GM21825 (cell line): ENCODE measurements at regions not wholly inside any gene's neighbourhood (a gene's known extent, or its start where the extent isn't known, plus 50 kb on each side); places are given as distances from the start of the nearest gene placed in this dataset.

Experiments
- ATAC-seq: cut with Tn5 transposase; IDR thresholded peaks from one replicate; pipeline ENCODE4 v1.9.1; 2021; ENCODE audit warnings: mild to moderate bottlenecking, moderate library complexity; ENCODE audit not compliant: unreplicated experiment

GRCh38 chr12:90064852-90065801 lies 356.5 kb upstream of the ATP2B1 start:
- ATAC-seq, result no peak

GRCh38 chr12:90062799-90063198 lies 354.2 kb upstream of the ATP2B1 start:
- ATAC-seq, result no peak

GRCh38 chr12:90061809-90062208 lies 353.2 kb upstream of the ATP2B1 start:
- ATAC-seq, result no peak

GRCh38 chr12:90060031-90060430 lies 351.4 kb upstream of the ATP2B1 start:
- ATAC-seq, result no peak

GRCh38 chr12:90058704-90059103 lies 350.1 kb upstream of the ATP2B1 start:
- no peak for ATAC-seq

GRCh38 chr12:90055071-90055470 lies 346.4 kb upstream of the ATP2B1 start:
- no peak for ATAC-seq

- no peak for ATAC-seq
Measured at GRCh38 chr12:90048918-90049317, 340.3 kb upstream of the ATP2B1 start.

GRCh38 chr12:90045559-90045958 lies 336.9 kb upstream of the ATP2B1 start:
- no peak for ATAC-seq

GRCh38 chr12:90044069-90044468 lies 335.4 kb upstream of the ATP2B1 start:
- no peak for ATAC-seq

- no peak for ATAC-seq
Measured at GRCh38 chr12:90042920-90043641, 334.4 kb upstream of the ATP2B1 start.

- no peak for ATAC-seq
Measured at GRCh38 chr12:90038289-90038688, 329.7 kb upstream of the ATP2B1 start.

- no peak for ATAC-seq
Measured at GRCh38 chr12:90037740-90038139, 329.1 kb upstream of the ATP2B1 start.

GRCh38 chr12:90036637-90037036 lies 328.0 kb upstream of the ATP2B1 start:
- no peak for ATAC-seq

- no peak for ATAC-seq
Measured at GRCh38 chr12:90030726-90031125, 322.1 kb upstream of the ATP2B1 start.

GRCh38 chr12:90029317-90029716 lies 320.7 kb upstream of the ATP2B1 start:
- no peak for ATAC-seq

- ATAC-seq, result no peak
Measured at GRCh38 chr12:90028635-90029051, 320.0 kb upstream of the ATP2B1 start.

- no peak for ATAC-seq
Measured at GRCh38 chr12:90027889-90028634, 319.4 kb upstream of the ATP2B1 start.

- ATAC-seq, result no peak
Measured at GRCh38 chr12:90027041-90027440, 318.4 kb upstream of the ATP2B1 start.

- no peak for ATAC-seq
Measured at GRCh38 chr12:90026516-90026915, 317.9 kb upstream of the ATP2B1 start.

GRCh38 chr12:90024262-90024661 lies 315.6 kb upstream of the ATP2B1 start:
- ATAC-seq, result no peak

- no peak for ATAC-seq
Measured at GRCh38 chr12:90023207-90023900, 314.7 kb upstream of the ATP2B1 start.
